Chondrocyte (in vitro differentiated cells): ENCODE measurements at regions not wholly inside any gene's neighbourhood (a gene's known extent, or its start where the extent isn't known, plus 50 kb on each side); places are given as distances from the start of the nearest gene placed in this dataset.

ENCODE experiments used
- DNase-seq: peaks from one replicate; pipeline ENCODE4 v3.0.0; 2021; ENCODE audit warnings: mixed read lengths, low spot score
- H3K27ac Mint-ChIP-seq: one replicate; pipeline ENCODE4 v1.8.0; 2021; ENCODE audit warnings: mild to moderate bottlenecking, moderate library complexity, mixed read lengths; ENCODE audit not compliant: unreplicated experiment
- H3K27me3 Mint-ChIP-seq: 2 replicates; pipeline ENCODE4 v1.8.0; 2021; ENCODE audit warnings: low read depth, mixed read lengths
- H3K36me3 Mint-ChIP-seq: 2 replicates; pipeline ENCODE4 v1.8.0; 2021; ENCODE audit warnings: low read depth, mixed read lengths
- H3K4me1 Mint-ChIP-seq: 2 replicates; pipeline ENCODE4 v1.8.0; 2021; ENCODE audit warnings: low read depth, mild to moderate bottlenecking, mixed read lengths
- H3K4me3 Mint-ChIP-seq: one replicate; pipeline ENCODE4 v1.8.0; 2021; ENCODE audit warnings: mild to moderate bottlenecking, moderate library complexity, mixed read lengths; ENCODE audit not compliant: unreplicated experiment
- H3K9me3 Mint-ChIP-seq: 2 replicates; pipeline ENCODE4 v1.8.0; 2021; ENCODE audit warnings: low read depth, mixed read lengths
- TF ChIP-seq, protein P1 (sequence below): fragments of 200-600 bp; sonication (generic); IDR thresholded peaks from 2 replicates; pipeline ENCODE4 v1.5.0; 2021; ENCODE audit warnings: antibody characterized with exemption, mild to moderate bottlenecking, moderate library complexity

DNA sequence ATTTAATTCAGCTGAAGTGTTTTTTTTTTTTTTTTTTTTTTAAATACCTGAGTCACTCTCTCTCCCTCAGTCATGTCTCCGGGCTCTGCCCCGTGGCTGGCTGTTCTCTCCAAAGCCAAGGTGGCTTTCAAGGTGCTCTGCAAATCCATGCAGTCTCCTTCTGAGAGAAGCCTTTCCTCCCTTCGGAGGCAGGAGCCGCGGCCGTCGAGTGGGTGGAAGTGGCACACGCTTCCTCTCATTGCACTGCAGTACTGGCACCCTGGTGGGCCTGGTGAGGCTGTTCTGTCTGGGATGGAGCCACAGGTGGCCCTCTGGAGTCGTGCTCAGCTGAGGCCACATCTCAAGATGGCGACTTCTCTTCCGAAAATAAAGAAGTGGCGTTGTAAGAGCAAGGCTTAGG, 221.8 kb downstream of the GLRX3 start:
- TF ChIP-seq, protein P1, sequence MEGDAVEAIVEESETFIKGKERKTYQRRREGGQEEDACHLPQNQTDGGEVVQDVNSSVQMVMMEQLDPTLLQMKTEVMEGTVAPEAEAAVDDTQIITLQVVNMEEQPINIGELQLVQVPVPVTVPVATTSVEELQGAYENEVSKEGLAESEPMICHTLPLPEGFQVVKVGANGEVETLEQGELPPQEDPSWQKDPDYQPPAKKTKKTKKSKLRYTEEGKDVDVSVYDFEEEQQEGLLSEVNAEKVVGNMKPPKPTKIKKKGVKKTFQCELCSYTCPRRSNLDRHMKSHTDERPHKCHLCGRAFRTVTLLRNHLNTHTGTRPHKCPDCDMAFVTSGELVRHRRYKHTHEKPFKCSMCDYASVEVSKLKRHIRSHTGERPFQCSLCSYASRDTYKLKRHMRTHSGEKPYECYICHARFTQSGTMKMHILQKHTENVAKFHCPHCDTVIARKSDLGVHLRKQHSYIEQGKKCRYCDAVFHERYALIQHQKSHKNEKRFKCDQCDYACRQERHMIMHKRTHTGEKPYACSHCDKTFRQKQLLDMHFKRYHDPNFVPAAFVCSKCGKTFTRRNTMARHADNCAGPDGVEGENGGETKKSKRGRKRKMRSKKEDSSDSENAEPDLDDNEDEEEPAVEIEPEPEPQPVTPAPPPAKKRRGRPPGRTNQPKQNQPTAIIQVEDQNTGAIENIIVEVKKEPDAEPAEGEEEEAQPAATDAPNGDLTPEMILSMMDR = no peak
- DNase-seq = peak; percentile 59
- Mint-ChIP-seq H3K36me3 (no peaks in the 10 kb centered on the region), H3K27ac (no peak overlapping the region), H3K9me3 (peaks cover 51% of the 10 kb centered on the region), H3K27me3 (no peaks in the 10 kb centered on the region), H3K4me3 (no peak overlapping the region), H3K4me1 (no peaks in the 10 kb centered on the region)

GRCh38 chr10:130358981-130359650, 222.9 kb downstream of the GLRX3 start:
- Mint-ChIP-seq H3K4me1 (no peaks in the 10 kb centered on the region), H3K27ac (no peak overlapping the region), H3K9me3 (peaks cover 51% of the 10 kb centered on the region), H3K27me3 (no peaks in the 10 kb centered on the region), H3K4me3 (no peak overlapping the region), H3K36me3 (no peaks in the 10 kb centered on the region)
- TF ChIP-seq, protein P1 = no peak
- DNase-seq = no peak

DNA sequence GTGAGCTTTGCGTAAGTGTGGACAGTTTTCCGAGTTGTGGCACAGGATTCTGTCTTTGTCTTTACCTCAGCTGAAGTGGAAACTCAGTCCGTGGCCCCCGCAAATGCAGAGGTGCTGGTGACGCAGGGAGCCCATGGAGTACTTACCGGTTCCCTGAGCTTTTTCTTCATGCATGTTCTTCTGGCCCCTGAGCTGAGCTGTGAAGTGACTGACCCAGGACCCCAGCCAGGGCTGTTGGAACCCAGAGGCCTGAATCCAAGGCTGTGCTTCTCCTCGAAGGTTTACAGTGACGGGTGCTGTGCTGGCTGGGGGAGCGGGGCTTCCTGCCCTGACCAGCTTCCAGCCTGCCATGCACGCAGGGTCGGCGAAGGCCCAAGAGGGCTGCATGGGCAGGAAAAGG, 223.5 kb downstream of the GLRX3 start:
- Mint-ChIP-seq H3K27me3 (no peaks in the 10 kb centered on the region), H3K27ac (no peak overlapping the region), H3K9me3 (peaks cover 51% of the 10 kb centered on the region), H3K4me1 (no peaks in the 10 kb centered on the region), H3K36me3 (no peaks in the 10 kb centered on the region), H3K4me3 (no peak overlapping the region)
- no peak for DNase-seq
- TF ChIP-seq, protein P1 = no peak

DNA sequence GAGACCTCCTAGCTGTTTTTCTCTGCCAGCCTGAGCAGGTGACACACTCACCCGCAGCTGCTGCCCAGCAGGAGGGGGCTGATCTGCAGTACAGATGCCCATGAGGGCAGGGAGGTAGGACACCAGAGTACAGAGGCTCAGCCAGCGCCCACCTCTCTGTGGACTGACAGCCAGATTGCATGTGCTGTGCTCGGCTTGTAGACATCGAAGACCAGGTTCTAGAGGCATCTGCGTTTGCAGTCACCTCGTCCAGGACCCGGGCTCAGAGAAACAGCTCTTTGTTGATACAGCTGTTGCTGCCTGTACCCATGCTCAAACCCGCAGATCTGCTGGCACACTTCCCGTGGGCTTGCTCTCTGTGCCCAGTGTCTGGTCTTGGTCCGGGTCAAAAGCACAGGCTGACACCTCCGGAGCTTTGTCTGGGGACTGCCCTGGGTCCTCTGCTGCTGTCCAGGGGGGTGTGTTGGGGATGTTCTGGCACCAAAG, 224.7 kb downstream of the GLRX3 start:
- Mint-ChIP-seq H3K9me3 (peaks cover 49% of the 10 kb centered on the region), H3K27me3 (no peaks in the 10 kb centered on the region), H3K27ac (no peak overlapping the region), H3K4me3 (no peak overlapping the region), H3K4me1 (no peaks in the 10 kb centered on the region), H3K36me3 (no peaks in the 10 kb centered on the region)
- no peak for DNase-seq
- TF ChIP-seq, protein P1 = no peak

- Mint-ChIP-seq H3K27me3 (no peaks in the 10 kb centered on the region), H3K27ac (no peak overlapping the region), H3K4me1 (no peaks in the 10 kb centered on the region), H3K9me3 (peaks cover 44% of the 10 kb centered on the region), H3K4me3 (no peak overlapping the region), H3K36me3 (no peaks in the 10 kb centered on the region)
- no peak for DNase-seq
- TF ChIP-seq, protein P1 = no peak
Observed at GRCh38 chr10:130361351-130362105, 225.3 kb downstream of the GLRX3 start.
